Transverse colon (tissue), 4 donors: ENCODE measurements at regions not wholly inside any gene's neighbourhood (a gene's known extent, or its start where the extent isn't known, plus 50 kb on each side); places are given as distances from the start of the nearest gene placed in this dataset.

Experiments
- DNase-seq: peaks from one replicate; pipeline ENCODE4 v3.0.0-alpha.2; 2019
- H3K27ac ChIP-seq, 4 donors: fragments of 200-600 bp; sonication (generic); 2 replicates each; pipeline ENCODE4 v1.5.1; 2016 to 2018; ENCODE audit warnings: inconsistent platforms in 4 of 4
- H3K27me3 ChIP-seq: fragments of 200-600 bp; sonication (generic); 2 replicates; pipeline ENCODE4 v1.5.1; 2017; ENCODE audit warnings: inconsistent platforms
- H3K36me3 ChIP-seq, 4 donors: fragments of 200-600 bp; sonication (generic); 2 replicates each; pipeline ENCODE4 v1.5.1; 2017 to 2019; ENCODE audit warnings: inconsistent platforms in 4 of 4
- H3K4me1 ChIP-seq, 4 donors: fragments of 200-600 bp; sonication (generic); 2 replicates each; pipeline ENCODE4 v1.5.1; 2017 to 2020; ENCODE audit warnings: inconsistent platforms in 4 of 4
- H3K4me3 ChIP-seq, 4 donors: fragments of 200-600 bp; sonication (generic); 1 replicate in 1 of 4; 2 replicates in 3 of 4; pipeline versions ENCODE4 v1.5.1 to v1.6.1; 2017 to 2019; ENCODE audit warnings: inconsistent platforms in 4 of 4
- H3K9me3 ChIP-seq, 2 donors: fragments of 200-600 bp; sonication (generic); 2 replicates each; pipeline ENCODE4 v1.5.1; 2017 to 2019; ENCODE audit warnings: inconsistent platforms in 2 of 2
- EP300 ChIP-seq: sonication (generic); formaldehyde crosslinking; IDR thresholded peaks from one replicate; pipeline ENCODE4 v1.6.1; 2017; ENCODE audit warnings: antibody characterized with exemption, low read depth
- POLR2A ChIP-seq: fragments of 450-650 bp; IDR thresholded peaks from one replicate; pipeline ENCODE4 v1.6.1; 2016; ENCODE audit warnings: antibody characterized with exemption, mild to moderate bottlenecking, moderate library complexity
- POLR2AphosphoS5 ChIP-seq, 3 donors: sonication (generic); formaldehyde crosslinking; IDR thresholded peaks; one replicate each; pipeline ENCODE4 v1.6.1; 2016; ENCODE audit warnings: antibody characterized with exemption in 3 of 3
- WGBS, 2 donors: methylation state at CpG; one replicate each; pipeline ENCODE4 v1.1.5; 2018; ENCODE audit warnings: low coverage in 1 of 2; 5-methylcytosine and 5-hydroxymethylcytosine counted together
- in situ Hi-C, 4 donors: fragments of 200-750 bp; cut with MboI; loops; one replicate each; pipeline versions ENCODE4 v1.15.0 to v1.15.1; 2017; ENCODE audit warnings: low sequenced_read_pairs in 3 of 4, low pct_ligation_motif_present in 1 of 4, low pct_unique_long_range_greater_than_20kb in 1 of 4
- intact Hi-C: fragments of 100-400 bp; cut with DNase I; formaldehyde crosslinking; loops from one replicate; pipeline ENCODE4 v1.15.1; 2023; ENCODE audit warnings: low total_unique reads
- TF ChIP-seq, protein P1 (sequence below), 5 experiments: fragments of 200-600 bp in 3 of 5; fragments of 450-650 bp in 2 of 5; sonication (generic) in 3 of 5; IDR thresholded peaks; 1 replicate in 2 of 5; 2 replicates in 3 of 5; pipeline ENCODE4 v1.5.1; 2016 to 2017; ENCODE audit warnings: antibody characterized with exemption in 5 of 5, inconsistent platforms in 3 of 5, mild to moderate bottlenecking in 2 of 5, moderate library complexity in 1 of 5

DNA sequence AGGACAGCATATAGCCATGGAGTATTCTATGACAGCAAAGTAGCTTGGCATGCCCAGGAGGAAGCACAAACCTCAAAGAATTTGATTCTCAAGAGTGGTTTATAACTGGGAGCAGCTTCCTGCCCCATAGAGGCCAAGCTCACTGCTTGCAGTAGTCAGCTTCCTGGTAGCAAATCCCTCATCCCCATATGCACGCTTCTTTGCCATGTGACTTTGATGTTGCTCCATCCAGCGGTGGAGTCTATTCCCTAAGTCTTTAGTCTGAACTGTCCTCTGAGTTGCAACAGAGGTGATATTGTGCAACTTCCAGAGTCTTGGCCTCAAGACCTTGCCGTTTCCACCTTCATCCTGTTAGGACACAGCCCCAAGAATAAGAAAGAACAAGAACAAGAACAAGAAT, 996.8 kb upstream of the TMEM132C start:
- Histone ChIP-seq H3K4me3 (no peak overlapping the region), H3K4me1 (no peaks in the 10 kb centered on the region), H3K36me3 (no peaks in the 10 kb centered on the region), H3K27me3 (no peaks in the 10 kb centered on the region), H3K9me3 (no peaks in the 10 kb centered on the region), H3K27ac (no peak overlapping the region)
- WGBS, 2 donors, result 79% methylated on average over 3 of the region's 3 CpGs; no CpG with 5 or more reads in 1 of the 2 donors
- in situ Hi-C loops, result no loop called here
- no peak for TF ChIP-seq POLR2A
- TF ChIP-seq EP300, result no peak
- TF ChIP-seq, protein P1, sequence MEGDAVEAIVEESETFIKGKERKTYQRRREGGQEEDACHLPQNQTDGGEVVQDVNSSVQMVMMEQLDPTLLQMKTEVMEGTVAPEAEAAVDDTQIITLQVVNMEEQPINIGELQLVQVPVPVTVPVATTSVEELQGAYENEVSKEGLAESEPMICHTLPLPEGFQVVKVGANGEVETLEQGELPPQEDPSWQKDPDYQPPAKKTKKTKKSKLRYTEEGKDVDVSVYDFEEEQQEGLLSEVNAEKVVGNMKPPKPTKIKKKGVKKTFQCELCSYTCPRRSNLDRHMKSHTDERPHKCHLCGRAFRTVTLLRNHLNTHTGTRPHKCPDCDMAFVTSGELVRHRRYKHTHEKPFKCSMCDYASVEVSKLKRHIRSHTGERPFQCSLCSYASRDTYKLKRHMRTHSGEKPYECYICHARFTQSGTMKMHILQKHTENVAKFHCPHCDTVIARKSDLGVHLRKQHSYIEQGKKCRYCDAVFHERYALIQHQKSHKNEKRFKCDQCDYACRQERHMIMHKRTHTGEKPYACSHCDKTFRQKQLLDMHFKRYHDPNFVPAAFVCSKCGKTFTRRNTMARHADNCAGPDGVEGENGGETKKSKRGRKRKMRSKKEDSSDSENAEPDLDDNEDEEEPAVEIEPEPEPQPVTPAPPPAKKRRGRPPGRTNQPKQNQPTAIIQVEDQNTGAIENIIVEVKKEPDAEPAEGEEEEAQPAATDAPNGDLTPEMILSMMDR (IDR thresholded peaks at IDR 0.05), result no peak
- TF ChIP-seq POLR2AphosphoS5 (IDR thresholded peaks at IDR 0.05), result no peak
- DNase-seq, result peak; percentile 12
- intact Hi-C loops, result no loop called here

DNA sequence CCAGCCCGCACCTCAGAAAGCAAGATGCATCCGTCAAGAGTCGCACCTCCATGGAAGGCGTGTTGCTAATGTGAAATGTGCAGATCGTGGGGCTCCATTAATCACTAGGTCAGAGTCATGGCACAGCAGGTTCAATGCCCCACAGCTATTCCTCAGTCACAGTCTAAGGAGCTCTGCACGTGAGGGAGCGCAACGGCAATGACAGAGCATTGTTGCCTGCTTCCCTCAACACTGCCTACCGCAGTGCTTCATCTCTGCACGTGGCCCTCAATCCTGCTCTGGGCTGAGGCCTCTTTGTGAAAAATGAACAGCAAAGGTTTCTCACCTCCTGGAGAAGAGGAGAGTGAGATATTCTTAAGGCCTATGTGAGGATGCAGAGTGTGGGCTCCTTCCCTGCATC, 995.2 kb upstream of the TMEM132C start:
- Histone ChIP-seq H3K4me3 (no peak overlapping the region), H3K36me3 (no peaks in the 10 kb centered on the region), H3K27me3 (no peaks in the 10 kb centered on the region), H3K9me3 (no peaks in the 10 kb centered on the region), H3K4me1 (no peaks in the 10 kb centered on the region), H3K27ac (no peak overlapping the region)
- intact Hi-C loops (no loop called here), in situ Hi-C loops (no loop called here)
- TF ChIP-seq POLR2A (no peak), POLR2AphosphoS5 (IDR thresholded peaks at IDR 0.05) (no peak), EP300 (no peak)
- TF ChIP-seq, protein P1 (IDR thresholded peaks at IDR 0.05), result no peak
- 97% methylated on average over 10 of the region's 10 CpGs; no CpG with 5 or more reads in 1 of the 2 donors for WGBS, 2 donors
- DNase-seq, result no peak

DNA sequence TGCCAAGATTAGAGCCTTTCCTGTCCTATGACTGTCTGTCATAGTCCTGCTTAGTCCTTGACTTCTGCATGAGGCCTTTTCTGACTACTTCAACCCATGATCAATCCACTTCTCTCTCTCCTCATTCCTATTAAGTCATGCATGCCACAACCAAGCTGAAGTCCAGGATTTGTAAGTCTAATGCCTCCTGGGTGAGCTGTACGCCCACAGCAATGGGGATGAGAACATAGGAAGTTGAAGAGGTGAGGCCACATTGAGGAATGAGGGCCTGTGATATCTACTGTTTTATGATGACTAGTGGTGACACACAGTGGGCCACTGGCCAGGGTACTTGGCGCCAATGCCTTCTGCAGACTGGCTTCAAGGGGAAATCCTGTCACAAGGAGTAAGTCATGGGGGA, 994.1 kb upstream of the TMEM132C start:
- DNase-seq, result no peak
- intact Hi-C loops, result no loop called here
- no peak overlapping the region for H3K27ac ChIP-seq
- H3K4me3 ChIP-seq, result no peak overlapping the region
- H3K4me1 ChIP-seq, result no peaks in the 10 kb centered on the region
- in situ Hi-C loops, result no loop called here
- TF ChIP-seq POLR2AphosphoS5 (IDR thresholded peaks at IDR 0.05) (no peak), EP300 (no peak), POLR2A (no peak)
- TF ChIP-seq, protein P1 (IDR thresholded peaks at IDR 0.05), result no peak
- H3K9me3 ChIP-seq, result no peaks in the 10 kb centered on the region
- no peaks in the 10 kb centered on the region for H3K36me3 ChIP-seq
- no peaks in the 10 kb centered on the region for H3K27me3 ChIP-seq
- WGBS, 2 donors, result 67 to 93% methylated on average over 1 to 2 of the region's 2 CpGs

GRCh38 chr12:127273626-127274025, 993.3 kb upstream of the TMEM132C start:
- Histone ChIP-seq H3K27me3 (no peaks in the 10 kb centered on the region), H3K4me3 (no peak overlapping the region), H3K9me3 (no peaks in the 10 kb centered on the region), H3K4me1 (no peaks in the 10 kb centered on the region), H3K36me3 (no peaks in the 10 kb centered on the region), H3K27ac (no peak overlapping the region)
- intact Hi-C loops (no loop called here), in situ Hi-C loops (no loop called here)
- WGBS, 2 donors, result 75 to 81% methylated on average over 1 to 3 of the region's 3 CpGs
- DNase-seq, result no peak
- TF ChIP-seq POLR2A (no peak), EP300 (no peak), POLR2AphosphoS5 (IDR thresholded peaks at IDR 0.05) (no peak)
- TF ChIP-seq, protein P1 (IDR thresholded peaks at IDR 0.05), result no peak
